NCI-H510A treated with DMSO at 0.1 percent for 48 hours (cell line): ENCODE measurements at regions not wholly inside any gene's neighbourhood (a gene's known extent, or its start where the extent isn't known, plus 50 kb on each side); places are given as distances from the start of the nearest gene placed in this dataset.

ENCODE experiments used
- DNase-seq: peaks from one replicate; lab custom pipeline; 2025; lab: John Stamatoyannopoulos, UW

DNA sequence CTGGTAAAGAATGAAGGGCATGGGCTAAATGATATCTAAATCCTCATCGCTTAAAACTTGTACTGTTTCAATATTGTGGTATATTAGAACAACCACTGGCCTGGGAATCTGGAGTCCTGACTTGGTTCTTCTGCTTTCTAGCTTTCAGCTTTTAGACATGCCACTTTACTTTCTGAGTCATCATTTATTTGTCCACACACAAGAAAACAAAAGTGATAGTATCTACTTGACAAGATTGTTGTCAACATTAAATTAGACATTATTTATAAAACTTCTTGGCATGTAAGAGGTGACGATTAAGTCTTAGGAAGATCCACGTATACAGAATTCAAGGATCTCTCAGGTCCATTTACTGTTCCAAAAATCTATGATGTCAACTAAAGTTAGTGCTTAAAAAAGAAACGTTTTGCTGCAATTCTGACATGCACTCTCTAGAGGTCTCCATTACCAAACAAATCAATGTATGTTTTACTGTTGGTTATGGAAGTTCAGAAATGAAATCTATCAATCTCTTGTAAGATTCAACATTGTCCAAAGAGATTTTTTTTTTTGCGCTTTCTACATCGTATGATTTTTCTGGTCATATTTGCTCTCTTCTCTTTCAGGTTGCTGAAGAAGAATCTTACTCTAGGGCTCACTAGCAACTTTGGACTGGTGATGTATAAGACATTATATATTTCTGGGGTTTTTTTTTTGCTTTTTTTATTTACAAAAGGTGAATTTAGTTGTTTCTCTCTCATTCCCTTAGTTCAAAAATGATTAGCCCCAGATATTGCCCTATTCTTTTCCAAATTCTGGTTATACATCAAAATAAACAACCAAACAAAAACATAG lies 53.6 kb upstream of the DYNC1I1 start:
- peak; percentile 47 for DNase-seq

DNA sequence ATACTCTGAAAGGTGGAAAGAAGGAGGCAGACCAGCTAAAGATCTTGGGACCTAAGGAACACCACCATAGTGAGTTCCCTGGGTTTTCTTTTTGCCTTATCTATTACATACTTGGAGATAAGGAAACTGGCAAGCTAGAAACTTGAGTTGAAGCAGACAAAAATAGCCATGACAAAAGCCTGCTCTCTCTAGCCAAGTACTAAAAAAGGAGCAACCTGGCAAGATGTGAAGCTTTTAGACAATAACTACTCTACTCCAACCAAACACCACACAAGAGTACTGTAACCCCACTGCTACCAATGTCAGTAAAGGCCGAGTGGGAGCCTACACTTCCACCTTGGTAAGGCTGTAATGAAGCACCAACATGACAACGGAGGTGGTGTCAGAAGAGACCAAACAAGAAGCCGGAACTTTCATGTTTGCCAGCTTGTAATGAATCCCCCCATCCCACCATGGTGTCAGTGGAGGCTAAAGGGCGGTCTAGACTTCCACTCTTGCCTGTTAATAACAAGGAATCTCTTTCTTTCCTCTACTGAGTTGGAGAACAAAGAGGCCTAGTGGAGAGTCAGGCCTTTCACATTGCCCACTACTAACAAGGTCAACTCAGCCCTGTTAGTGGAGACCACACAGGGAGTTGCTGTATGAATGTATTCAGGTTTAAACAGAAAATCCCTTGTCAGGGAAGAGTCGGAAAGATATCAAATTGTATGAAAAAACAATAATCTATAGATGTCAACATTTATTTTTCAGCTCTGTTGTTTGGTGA lies 55.8 kb upstream of the DYNC1I1 start:
- no peak for DNase-seq

DNA sequence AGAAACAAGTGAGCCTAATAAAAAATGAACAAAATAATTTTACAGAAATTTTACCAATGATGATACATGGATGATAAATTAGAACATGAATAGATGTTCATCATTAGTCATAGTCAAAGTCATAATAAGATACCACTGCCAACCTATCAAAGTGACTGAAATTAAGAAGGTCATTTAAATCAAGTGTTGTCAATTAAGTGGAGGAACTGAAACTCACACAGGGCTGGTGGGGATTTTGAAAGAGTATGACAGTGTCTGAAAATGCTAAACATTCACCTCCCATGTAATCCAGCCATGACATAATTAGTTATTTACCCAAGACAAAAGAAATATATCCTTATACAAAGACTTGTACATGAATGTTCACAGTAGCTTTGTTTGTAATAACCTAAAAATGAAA lies 57.1 kb upstream of the DYNC1I1 start:
- no peak for DNase-seq

DNA sequence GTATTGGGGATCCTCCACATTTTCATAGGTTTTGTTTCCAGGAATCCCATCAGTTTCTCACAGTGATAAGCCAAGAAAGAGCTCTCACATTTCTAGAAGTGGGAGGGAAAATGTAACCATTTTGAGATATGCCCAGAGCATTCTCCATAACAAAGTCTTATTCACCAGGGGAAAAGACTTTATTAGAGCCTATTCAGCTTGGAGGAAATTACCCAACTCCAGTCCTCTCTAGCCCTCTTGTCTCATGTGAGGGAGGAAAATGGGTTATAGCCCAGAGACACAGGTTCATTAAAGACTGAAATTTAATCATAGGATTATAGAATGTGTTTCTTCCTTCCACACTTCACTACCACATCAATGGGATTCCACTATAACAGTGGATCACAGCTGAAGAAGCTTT lies 61.6 kb upstream of the DYNC1I1 start:
- DNase-seq: no peak

DNA sequence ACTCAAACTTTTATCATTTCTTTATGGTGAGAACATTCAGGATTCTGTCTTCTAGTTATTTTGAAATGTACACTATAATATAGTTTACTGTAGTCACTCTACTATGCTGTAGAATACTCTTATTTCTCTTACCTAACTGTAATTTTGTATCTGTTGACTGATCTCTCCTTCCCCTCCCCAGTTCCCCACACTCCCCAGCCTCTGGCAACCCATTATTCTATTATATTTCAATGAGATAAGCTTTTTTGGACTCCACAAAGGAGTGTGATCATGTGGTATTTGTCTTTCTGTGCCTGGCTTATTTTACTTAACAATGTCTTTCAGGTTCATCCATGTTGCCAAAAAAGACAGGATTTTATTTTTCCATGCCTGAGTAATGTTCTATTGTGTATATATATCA lies 71.4 kb upstream of the DYNC1I1 start:
- no peak for DNase-seq

DNA sequence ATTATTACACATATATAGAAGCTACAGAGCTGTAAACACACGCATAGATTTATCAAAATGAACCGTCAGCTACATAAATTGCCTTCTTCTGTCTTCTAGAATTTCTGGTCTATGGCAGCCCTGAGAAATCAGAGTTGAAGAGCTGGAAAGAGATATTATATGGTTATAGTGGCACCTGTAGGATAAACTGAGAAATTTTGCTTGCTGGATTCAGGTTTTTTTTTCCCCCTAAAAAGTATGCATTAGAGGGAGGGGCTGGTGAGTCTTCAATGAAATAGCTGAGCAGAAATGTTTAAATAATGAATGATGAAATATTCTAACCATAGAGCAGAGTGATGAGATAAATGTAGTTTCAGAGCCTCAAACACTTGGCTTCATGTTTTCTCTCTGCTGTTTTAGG lies 78.0 kb upstream of the DYNC1I1 start:
- no peak for DNase-seq

DNA sequence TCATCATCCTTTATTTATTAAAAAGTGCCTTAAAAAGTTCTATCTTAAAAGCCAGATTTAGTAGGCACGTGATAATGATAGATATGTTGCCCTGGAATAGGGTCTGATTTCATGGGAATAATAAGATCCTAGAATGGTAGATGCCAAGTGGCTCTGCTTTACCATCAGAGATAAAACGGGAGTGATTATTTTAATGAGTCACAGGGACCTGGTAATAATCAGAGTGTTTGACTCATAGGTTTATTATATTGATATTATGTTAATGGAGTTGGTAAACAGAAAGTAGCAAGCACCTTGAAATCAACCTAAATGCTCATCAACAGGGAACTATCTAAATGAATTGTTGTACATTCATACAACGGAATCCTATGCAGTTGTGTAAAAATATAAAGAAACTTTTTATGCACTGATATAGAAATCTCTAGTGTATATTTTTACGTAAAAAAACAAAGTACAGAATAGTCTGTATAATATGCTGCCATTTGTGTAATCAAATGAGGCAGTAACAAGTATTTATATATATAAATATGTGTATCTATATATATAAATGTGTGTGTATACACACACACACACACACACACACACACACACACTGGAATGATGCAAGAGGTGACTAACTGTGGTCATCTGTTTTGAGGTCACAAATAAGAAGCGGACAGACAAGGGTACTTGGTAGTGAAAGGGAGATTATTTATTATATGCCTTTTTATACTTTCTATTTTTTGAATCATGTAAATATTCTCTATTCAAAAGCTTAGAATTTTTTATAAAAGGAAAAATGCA lies 78.6 kb upstream of the DYNC1I1 start:
- DNase-seq: no peak

DNA sequence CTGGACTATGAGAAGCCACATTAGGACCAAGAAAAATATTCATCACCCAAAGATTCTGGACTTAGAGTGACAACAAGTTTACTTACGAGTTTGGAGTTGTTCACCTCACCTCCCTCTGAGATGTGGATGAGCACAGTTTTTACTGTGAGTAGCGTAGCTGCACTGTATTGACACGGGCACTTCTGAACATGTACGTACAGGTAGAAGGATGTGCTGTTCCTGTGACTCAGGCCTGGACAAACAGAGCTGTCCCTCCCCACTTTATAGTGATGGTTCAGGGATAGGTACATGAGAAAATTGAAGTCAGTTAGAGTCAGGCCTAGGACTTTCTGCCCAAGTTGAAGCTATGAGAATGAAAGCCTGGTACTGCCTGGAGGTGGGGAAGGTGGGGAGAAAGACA lies 80.9 kb upstream of the DYNC1I1 start:
- peak; percentile 47 for DNase-seq

DNA sequence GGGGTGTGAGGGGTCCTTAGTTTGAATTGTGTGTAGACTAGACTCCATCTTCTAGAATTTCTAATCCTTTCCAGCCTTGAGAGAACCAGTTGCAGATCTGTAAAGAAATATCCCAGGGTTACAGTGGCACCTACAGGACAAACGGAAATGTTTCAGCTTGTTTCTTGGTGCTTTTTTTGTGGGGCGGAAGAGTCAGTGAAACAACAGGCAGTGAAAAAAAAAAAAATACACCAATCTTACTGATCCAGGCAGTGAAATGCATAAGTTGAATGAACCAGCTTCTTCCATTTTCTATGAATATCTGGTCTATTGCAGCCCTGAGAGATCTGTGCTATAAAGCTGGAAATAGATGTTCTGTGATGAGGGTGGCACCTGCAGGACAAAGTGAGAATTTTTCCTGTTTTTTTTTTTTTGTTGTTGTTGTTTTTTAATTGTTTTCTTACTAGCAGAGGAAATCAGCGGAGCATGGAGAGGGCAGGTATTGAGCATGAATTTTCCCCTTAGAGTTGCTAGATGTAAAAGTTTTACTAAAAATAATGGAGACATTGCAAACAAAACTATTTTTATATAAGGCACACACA lies 81.9 kb upstream of the DYNC1I1 start:
- DNase-seq: peak; percentile 39

DNA sequence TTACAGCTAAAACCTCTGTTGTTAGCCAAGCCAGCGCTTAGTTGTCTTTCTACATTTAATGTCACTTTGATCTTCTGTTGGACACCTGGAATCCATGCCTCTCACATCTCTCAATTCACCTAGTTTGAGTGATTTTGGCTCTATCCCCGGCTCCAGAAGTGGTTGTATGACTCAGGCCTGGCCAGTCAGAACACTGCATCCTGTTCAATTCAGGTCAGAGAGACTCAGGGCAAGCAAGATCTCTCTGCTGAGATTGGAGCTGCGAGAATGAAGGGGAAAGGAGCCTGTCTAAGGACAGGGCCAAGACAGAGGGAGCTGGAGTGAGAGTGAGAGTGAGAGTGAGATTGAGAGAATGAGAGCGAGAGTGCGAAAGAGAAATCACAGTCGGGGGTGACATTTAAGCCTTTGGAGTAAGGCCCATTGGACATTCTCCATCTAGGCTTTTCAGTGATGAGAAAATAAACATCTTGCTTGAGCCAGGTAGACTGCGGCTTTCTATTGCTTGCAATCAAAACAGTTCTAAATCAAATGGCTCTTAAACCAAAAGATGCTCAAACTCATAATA lies 83.3 kb upstream of the DYNC1I1 start:
- no peak for DNase-seq

DNA sequence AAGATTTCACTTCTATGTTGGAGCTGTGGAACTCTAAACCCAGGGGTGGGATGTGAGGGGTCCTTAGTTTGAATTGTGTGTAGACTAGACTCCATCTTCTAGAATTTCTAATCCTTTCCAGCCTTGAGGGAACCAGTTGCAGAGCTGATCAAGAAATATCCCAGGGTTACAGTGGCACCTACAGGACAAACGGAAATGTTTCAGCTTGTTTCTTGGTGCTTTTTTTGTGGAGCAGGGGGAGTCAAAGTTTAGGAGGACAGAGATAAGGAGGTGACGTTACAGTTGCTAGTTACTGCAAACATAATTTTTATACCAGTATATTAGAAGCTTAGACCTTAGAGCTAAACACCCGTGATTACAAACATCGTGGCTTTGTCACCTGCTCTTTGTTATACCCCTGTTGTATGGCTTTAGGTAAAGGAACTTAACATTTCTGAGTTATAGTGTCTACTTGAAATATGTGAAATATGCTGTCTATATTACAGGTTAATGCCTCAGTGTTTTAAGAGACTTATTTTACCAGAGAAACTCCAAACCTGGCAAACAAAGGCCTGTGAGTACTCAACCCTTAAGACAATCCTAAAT lies 84.5 kb upstream of the DYNC1I1 start:
- DNase-seq: peak; percentile 15

DNA sequence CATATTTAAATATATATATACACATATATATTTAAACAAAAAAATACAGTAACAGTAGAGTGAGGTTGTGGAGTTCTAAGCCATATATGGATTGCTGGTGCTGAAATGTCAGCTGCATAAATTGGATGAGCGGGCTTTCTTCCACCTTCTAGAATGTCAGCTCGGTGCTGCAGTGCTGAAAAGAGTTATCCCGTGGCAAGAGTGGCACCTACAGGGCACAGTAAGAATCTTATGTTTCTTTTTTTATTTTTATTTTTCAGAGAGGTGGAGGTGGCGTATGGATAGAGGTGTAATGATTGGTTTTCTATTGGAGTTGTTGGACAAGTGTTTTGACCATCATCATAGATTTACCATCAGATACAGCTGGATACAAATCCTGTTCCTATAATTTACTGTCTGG lies 86.2 kb upstream of the DYNC1I1 start:
- DNase-seq: peak; percentile 67

DNA sequence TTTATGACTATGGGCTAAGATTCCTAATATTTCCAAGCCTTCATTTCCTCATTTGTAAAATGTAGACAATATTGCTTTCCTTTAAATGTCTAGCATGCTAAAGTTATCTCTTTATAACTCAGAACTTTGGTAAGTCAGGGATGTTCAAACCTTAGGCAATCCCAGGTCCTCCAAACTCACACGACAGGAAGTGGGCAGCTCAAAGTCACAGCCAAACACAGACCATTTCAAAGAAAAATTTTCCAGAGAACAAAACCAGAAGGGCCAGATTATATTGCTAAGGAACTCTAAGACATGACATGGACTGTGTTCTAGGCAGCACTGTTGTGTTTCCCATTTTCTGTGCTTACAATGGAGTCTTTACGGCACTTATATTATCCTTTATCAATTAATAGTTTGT lies 87.8 kb upstream of the DYNC1I1 start:
- DNase-seq: no peak

DNA sequence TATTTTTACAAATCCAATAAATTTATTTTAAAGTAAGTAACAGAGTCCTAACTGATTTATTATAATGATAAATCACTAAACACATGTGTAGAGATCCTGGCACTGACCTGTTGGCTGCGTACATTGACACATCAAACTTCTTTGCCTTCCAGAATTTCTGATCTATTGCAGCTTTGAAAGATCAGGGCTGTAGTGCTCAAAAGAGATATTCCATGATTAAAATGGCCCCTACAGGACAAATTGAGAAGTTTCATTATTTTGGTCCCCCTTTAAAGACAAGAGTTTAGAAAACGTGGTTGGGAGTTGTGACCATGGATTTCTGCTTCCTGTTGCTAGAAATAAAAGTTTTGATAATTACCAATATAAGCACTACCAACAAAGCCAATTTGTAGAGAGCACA lies 87.7 kb upstream of the PDK4 start:
- DNase-seq: peak; percentile 41

DNA sequence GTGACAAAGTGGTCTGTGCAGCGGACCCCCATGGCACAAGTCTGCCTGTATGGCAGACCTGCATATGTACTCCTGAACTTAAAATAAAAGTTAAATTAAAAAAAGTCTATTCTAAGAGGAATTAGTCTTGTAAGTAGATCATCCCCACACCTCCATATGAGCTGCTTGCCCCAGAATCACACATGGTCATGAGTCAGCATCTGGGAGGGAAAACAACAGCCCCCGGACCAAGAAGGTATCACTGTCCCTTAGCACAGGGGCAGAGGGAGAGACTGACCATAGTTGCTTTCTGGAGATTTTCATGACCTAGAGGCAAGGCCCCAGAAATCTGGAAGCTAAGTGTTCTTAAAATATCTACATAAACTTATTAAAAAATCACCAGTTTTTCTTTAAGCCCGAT lies 86.6 kb upstream of the PDK4 start:
- no peak for DNase-seq

DNA sequence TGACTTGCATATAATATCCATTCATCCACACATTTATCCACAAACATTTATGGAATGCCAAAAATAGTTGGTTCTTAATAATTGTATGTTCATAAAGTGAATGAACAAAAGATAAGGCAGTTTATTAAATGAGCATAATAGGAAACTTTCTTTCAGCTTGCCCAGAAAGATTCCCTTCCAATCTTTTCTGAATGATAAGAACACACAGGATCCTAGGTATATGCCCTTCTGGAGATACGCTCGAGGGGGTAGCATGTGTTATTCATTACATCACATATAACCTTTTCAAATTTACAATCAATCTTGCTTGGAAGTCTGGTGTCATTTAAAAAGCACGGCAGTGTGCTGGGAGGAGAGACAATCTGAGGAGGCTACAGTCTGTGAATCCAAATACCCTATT lies 80.4 kb upstream of the PDK4 start:
- no peak for DNase-seq

DNA sequence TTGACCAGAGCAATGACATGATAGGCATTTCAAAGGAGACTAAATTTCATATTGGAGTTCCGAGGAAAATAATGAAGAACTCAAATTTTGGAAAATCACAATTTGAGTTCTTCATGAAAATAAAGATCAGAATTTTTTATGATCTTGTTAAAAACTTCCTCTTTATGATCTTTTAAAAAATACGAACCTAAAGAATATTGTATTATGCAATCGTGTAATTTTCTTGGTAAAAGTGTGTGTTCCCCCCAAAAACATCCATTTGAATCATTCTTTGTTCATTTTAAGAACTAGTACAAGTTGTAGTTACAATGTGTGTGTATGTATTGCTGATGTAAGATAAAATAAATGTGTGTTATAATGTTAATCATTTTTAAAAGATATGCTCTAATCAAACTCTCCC lies 79.3 kb upstream of the PDK4 start:
- no peak for DNase-seq

DNA sequence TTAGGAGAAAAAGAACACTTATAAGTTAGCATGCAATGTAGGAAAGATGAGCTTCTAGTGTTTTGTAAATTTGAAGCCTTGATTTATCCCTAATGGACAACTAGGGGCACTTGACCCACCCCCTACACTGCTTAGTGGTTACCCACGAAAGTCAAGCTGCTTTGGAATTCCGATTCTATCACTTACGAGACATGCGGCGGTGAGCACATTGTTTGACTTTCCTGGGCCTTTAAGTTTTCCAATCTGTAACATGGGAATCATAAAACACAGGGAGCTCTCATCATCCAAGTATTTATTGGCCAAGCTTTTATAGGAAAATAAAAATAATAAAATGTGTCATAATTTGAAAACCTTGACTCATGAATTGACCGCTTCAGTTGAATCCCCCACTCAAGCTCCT lies 78.7 kb upstream of the PDK4 start:
- no peak for DNase-seq

DNA sequence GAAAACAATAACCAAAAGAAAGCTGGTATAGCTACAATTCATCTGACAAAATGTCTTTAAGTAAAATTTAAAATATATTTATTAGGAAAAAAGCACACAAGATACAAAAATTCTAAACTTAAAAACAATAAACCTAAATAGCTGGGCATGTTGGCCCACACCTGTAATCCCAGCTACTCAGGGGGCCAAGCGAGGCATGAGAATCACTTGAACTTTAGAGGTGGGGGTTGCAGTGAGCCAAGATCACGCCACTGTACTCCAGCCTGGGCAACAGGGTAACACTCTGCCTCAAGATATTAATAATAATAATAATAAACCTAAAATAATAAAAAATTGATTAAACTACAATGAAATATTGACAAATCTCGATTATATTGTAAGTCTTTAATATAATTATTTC lies 77.8 kb upstream of the PDK4 start:
- DNase-seq: no peak

DNA sequence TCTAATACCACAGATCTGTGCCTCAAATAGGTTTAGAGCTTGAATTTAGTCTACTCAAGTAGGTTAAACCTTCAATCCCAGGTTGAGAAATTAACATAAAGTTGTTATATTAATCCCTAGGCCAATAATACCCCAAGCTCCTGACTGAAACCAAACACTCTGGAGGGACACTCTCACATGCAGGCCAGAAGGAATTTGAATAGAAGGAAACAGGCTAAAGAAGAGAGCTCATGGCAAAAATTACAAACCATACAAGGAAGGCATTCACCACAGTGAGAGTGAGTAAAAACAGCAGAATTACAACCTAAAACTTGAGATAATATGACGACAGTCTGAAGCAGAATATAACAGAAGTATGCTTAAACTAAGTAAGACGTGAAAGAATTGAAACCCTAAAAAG lies 76.1 kb upstream of the PDK4 start:
- no peak for DNase-seq

DNA sequence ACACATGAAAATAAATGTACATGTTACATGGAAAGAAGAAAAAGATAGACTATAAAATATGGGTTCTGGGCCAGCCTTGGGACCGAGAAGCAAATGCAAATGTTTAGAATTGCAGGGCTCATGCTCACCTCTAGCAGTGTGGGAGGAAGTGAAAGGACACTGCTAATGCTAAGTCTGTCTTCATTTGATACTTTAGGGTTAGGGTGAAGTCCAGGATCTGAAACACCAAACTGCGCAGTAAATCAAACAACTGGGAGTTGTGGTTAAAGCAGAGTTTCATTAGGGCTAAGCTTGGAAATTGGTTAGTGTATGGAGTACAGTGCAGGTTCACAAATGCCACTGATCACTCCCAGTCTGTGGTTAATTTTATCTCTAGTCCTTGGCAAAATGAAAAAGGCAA lies 73.2 kb upstream of the PDK4 start:
- DNase-seq: no peak

DNA sequence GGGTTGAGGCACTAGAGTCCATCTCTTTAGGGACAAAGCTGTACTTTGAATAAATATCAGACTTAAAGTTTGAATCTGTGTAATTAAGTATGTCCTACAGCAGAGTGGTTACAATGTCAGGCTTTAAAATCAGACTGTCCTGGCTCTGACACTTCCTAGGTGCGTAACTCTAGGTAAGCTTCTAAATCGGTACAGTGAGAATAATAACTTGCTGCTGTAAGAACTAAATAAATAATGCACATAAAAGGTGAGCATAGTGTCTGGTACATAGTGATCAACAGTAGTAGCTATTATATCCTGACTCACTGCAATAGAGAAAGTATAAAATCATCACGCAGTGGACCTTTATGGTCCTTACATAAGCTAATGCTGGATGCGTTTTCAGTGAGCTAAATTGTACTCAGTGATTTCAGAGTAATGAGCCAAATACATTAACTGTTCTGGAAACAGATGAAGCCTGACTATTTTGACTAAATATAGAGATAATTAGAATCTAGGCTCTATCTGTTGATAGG lies 72.2 kb upstream of the PDK4 start:
- no peak for DNase-seq
